Stimulated activated CD4-positive, alpha-beta T cell treated with anti-CD3 and anti-CD28 coated beads, TNF-alpha, amount 100 ng/mL, for 4 hours (primary cell): ENCODE measurements at regions not wholly inside any gene's neighbourhood (a gene's known extent, or its start where the extent isn't known, plus 50 kb on each side); places are given as distances from the start of the nearest gene placed in this dataset.
"Not testable (repeated sequence)": the region's sequence is repeated elsewhere in the genome, so short reads cannot be mapped to it uniquely, and the experiment has no call there.

Source experiments
- DNase-seq, 3 experiments: peaks; one replicate each; pipeline ENCODE4 v3.0.0-alpha.2; 2020; ENCODE audit warnings: low read depth in 3 of 3

GRCh38 chr6:19603721-19604120, 233.4 kb upstream of the ID4 start:
- DNase-seq = no peak

GRCh38 chr6:19605624-19606023, 231.5 kb upstream of the ID4 start:
- DNase-seq = no peak

- DNase-seq = no peak
Measured at GRCh38 chr6:19608546-19608945, 228.6 kb upstream of the ID4 start.

- no peak for DNase-seq
Measured at GRCh38 chr6:19609972-19610641, 227.1 kb upstream of the ID4 start.

GRCh38 chr6:19612672-19613466, 224.3 kb upstream of the ID4 start:
- DNase-seq = not testable (repeated sequence)

GRCh38 chr6:19613678-19614077, 223.5 kb upstream of the ID4 start:
- no peak for DNase-seq

GRCh38 chr6:19616022-19616421, 221.1 kb upstream of the ID4 start:
- no peak for DNase-seq

GRCh38 chr6:19632230-19632629, 204.9 kb upstream of the ID4 start:
- DNase-seq = no peak

- no peak for DNase-seq
Measured at GRCh38 chr6:19632786-19633185, 204.4 kb upstream of the ID4 start.

GRCh38 chr6:19635728-19636127, 201.4 kb upstream of the ID4 start:
- DNase-seq = no peak

- DNase-seq = no peak
Measured at GRCh38 chr6:19637010-19637409, 200.2 kb upstream of the ID4 start.

- no peak for DNase-seq
Measured at GRCh38 chr6:19638931-19639330, 198.2 kb upstream of the ID4 start.

- DNase-seq = no peak
Measured at GRCh38 chr6:19643287-19643686, 193.9 kb upstream of the ID4 start.

GRCh38 chr6:19643713-19644112, 193.5 kb upstream of the ID4 start:
- no peak for DNase-seq

GRCh38 chr6:19655744-19656143, 181.4 kb upstream of the ID4 start:
- DNase-seq = no peak

- DNase-seq = no peak
Measured at GRCh38 chr6:19660123-19660910, 176.9 kb upstream of the ID4 start.

- no peak for DNase-seq
Measured at GRCh38 chr6:19662911-19663310, 174.3 kb upstream of the ID4 start.

GRCh38 chr6:19663479-19663878, 173.7 kb upstream of the ID4 start:
- DNase-seq = no peak

- DNase-seq = no peak
Measured at GRCh38 chr6:19664050-19664449, 173.1 kb upstream of the ID4 start.

- DNase-seq = no peak
Measured at GRCh38 chr6:19664878-19665612, 172.1 kb upstream of the ID4 start.

GRCh38 chr6:19665613-19665909, 171.6 kb upstream of the ID4 start:
- no peak for DNase-seq

- no peak for DNase-seq
Measured at GRCh38 chr6:19668710-19669109, 168.5 kb upstream of the ID4 start.
